ENCODE measurements at regions not wholly inside any gene's neighbourhood (a gene's known extent, or its start where the extent isn't known, plus 50 kb on each side); places are given as distances from the start of the nearest gene placed in this dataset.

GRCh38 chrX:7318241-7318640 lies 170.3 kb upstream of the PUDP start:
- no peak overlapping the region for H3K27ac ChIP-seq
- no peaks in the 10 kb centered on the region for H3K27me3 ChIP-seq
- intact Hi-C loops (cut with DNase I) = no loop called here
- H3K4me1 ChIP-seq = no peaks in the 10 kb centered on the region
- DNase-seq (ENCODE audit: low spot score in 2 of 2) = no peak
- TF ChIP-seq, protein P1, sequence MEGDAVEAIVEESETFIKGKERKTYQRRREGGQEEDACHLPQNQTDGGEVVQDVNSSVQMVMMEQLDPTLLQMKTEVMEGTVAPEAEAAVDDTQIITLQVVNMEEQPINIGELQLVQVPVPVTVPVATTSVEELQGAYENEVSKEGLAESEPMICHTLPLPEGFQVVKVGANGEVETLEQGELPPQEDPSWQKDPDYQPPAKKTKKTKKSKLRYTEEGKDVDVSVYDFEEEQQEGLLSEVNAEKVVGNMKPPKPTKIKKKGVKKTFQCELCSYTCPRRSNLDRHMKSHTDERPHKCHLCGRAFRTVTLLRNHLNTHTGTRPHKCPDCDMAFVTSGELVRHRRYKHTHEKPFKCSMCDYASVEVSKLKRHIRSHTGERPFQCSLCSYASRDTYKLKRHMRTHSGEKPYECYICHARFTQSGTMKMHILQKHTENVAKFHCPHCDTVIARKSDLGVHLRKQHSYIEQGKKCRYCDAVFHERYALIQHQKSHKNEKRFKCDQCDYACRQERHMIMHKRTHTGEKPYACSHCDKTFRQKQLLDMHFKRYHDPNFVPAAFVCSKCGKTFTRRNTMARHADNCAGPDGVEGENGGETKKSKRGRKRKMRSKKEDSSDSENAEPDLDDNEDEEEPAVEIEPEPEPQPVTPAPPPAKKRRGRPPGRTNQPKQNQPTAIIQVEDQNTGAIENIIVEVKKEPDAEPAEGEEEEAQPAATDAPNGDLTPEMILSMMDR (IDR thresholded peaks at IDR 0.05) = no peak
- H3K4me3 ChIP-seq = no peak overlapping the region
- H3K9me3 ChIP-seq = no peaks in the 10 kb centered on the region
- H3K36me3 ChIP-seq = no peaks in the 10 kb centered on the region

DNA sequence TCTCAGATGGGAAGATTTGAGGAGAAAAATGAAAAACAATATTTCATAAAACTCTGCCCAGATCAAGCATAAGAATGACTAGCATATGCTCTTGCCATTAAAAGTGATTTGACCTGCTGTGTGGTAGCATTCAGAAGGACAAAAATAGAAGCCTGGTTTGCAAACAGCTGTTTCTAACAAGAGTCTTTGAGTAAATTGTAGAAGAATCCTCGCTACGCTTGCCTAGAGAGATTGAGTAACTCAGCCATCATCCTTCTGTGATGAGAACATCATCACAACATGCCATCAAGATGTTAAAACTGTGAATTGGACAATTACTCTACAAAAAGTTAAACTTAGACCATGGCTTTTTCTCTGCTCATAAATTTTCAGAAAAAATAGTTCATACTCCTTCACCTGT lies 168.9 kb upstream of the PUDP start:
- DNase-seq (ENCODE audit: low spot score in 2 of 2) = no peak

GRCh38 chrX:7316280-7316679 lies 168.3 kb upstream of the PUDP start:
- DNase-seq (ENCODE audit: low spot score in 2 of 2) = no peak
- no peaks in the 10 kb centered on the region for H3K36me3 ChIP-seq
- TF ChIP-seq, protein P1 (IDR thresholded peaks at IDR 0.05) = no peak
- no peak overlapping the region for H3K27ac ChIP-seq
- intact Hi-C loops (cut with DNase I) = no loop called here
- H3K4me1 ChIP-seq = no peaks in the 10 kb centered on the region
- no peak overlapping the region for H3K4me3 ChIP-seq
- no peaks in the 10 kb centered on the region for H3K9me3 ChIP-seq
- H3K27me3 ChIP-seq = no peaks in the 10 kb centered on the region

More for the DNA sequence above, 168.9 kb upstream of the PUDP start:
- H3K4me1 ChIP-seq = no peaks in the 10 kb centered on the region
- TF ChIP-seq, protein P1 (IDR thresholded peaks at IDR 0.05) = no peak
- no peaks in the 10 kb centered on the region for H3K36me3 ChIP-seq
- no peaks in the 10 kb centered on the region for H3K9me3 ChIP-seq
- intact Hi-C loops (cut with DNase I) = no loop called here
- no peaks in the 10 kb centered on the region for H3K27me3 ChIP-seq
- no peak overlapping the region for H3K27ac ChIP-seq
- H3K4me3 ChIP-seq = no peak overlapping the region

DNA sequence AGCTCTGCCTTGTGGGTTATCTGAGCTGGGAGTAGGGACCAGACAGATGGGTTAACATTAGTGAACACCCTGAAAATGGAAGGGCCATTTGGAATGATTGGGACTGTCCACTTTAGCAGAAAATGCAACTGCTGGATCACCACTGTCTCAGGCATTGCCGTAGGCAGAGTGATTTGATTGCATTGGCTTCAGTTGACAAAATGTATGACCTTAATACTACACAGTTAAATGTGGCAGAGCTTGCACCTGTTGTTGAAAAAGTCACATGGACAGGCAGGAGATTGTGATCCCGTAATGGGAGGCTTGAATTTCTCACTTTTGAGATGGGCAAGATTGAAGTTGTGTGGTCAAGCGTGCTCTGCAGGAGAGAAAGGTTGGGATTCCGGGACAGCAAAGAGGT lies 166.5 kb upstream of the PUDP start:
- TF ChIP-seq, protein P1 (IDR thresholded peaks at IDR 0.05) = no peak
- no peak for DNase-seq (ENCODE audit: low spot score in 2 of 2)
- intact Hi-C loops (cut with DNase I) = no loop called here
- Histone ChIP-seq H3K9me3 (no peaks in the 10 kb centered on the region), H3K27me3 (no peaks in the 10 kb centered on the region), H3K27ac (no peak overlapping the region), H3K36me3 (no peaks in the 10 kb centered on the region), H3K4me3 (no peak overlapping the region), H3K4me1 (no peaks in the 10 kb centered on the region)

DNA sequence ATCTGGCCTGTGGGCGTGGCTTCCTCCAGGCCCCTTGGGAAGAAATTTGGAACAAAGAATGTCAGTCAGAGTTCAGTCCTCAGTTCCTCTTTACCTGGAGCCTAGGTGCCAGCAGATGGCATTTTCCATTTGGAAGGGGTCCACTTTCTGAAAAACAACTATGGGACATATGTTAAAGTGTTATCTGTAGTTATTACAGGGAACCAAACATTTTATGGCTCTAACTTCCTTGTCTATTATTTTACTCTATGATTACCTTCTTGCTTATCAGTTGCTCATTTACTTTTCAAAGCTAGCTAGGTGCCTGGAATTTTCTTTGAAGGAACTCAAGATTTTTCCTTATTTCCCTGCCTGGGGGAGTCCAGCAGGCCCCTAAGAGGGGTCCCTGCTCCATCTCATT lies 159.8 kb upstream of the PUDP start:
- no peak for DNase-seq (ENCODE audit: low spot score in 2 of 2)
- Histone ChIP-seq H3K27ac (no peak overlapping the region), H3K36me3 (peaks cover 0 to 4% of the 10 kb centered on the region in 2 donors), H3K4me3 (no peak overlapping the region), H3K4me1 (no peaks in the 10 kb centered on the region), H3K27me3 (no peaks in the 10 kb centered on the region), H3K9me3 (no peaks in the 10 kb centered on the region)
- intact Hi-C loops (cut with DNase I) = no loop called here
- TF ChIP-seq, protein P1 (IDR thresholded peaks at IDR 0.05) = no peak

DNA sequence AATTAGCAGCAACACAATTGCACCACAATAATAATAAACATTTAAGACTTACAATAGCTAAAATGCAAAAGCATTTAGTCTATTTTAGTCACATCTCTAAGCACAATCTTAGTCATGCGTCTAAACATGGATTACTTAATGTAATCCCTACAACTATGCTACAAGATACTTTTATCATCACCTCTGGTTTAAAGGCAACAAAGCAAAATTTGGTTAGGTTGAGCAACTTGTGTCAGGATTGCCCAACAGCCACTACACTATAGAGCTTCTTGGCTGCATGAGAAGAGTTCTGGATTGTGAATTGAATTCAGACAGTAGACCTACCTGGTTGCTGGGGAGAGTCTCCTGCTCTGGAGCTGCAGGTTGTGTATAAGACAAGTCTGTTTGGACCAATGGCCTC lies 146.5 kb upstream of the PUDP start:
- H3K36me3 ChIP-seq = no peaks in the 10 kb centered on the region
- TF ChIP-seq, protein P1 (IDR thresholded peaks at IDR 0.05) = no peak
- no peak overlapping the region for H3K27ac ChIP-seq
- no peak for DNase-seq (ENCODE audit: low spot score in 2 of 2)
- no peak overlapping the region for H3K4me3 ChIP-seq
- H3K27me3 ChIP-seq = no peaks in the 10 kb centered on the region
- no peaks in the 10 kb centered on the region for H3K9me3 ChIP-seq
- intact Hi-C loops (cut with DNase I) = no loop called here
- no peaks in the 10 kb centered on the region for H3K4me1 ChIP-seq
